ENCODE measurements at regions not wholly inside any gene's neighbourhood (a gene's known extent, or its start where the extent isn't known, plus 50 kb on each side); places are given as distances from the start of the nearest gene placed in this dataset.

DNA sequence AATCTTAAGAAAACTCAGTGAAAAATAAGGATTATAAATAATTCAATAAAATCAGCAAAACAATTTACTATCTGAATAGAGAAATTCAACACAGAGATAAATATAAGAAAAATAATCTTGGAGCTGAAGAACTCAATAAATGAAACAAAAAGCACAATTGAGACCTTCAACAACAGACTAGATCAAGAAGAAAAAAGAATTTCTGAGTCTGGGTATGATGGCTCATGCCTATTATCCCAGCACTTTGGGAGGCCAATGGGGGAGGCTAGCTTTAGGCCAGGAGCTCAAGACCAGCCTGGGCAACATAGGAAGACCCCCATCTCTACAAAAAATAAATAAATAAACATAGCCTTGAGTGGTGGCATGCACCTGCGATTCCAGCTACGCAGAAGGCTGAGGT lies 1295.7 kb upstream of the NRXN1 start:
- no peak for ATAC-seq
- H3K79me2 ChIP-seq (ENCODE audit: control insufficient read depth, insufficient read depth, low read length): no peaks in the 10 kb centered on the region
- H3K9ac ChIP-seq (ENCODE audit: control insufficient read depth, insufficient read depth, low read length): no peak overlapping the region
- ChIA-PET SMC1A (ENCODE audit: uncharacterized antibody, unreplicated experiment) (no interaction called here), POLR2A (no interaction called here), CTCF (no interaction called here), RAD21 (ENCODE audit: unreplicated experiment) (no interaction called here)
- H3K4me3 ChIP-seq: no peak overlapping the region
- no peak for DNase-seq (ENCODE audit: low read depth, low spot score)
- H3K4me2 ChIP-seq (ENCODE audit: control insufficient read depth, insufficient read depth): no peak overlapping the region
- no peak for FAIRE-seq
- no peaks in the 10 kb centered on the region for H4K20me1 ChIP-seq (ENCODE audit: control insufficient read depth, insufficient read depth)
- H3K4me1 ChIP-seq (ENCODE audit: control insufficient read depth, insufficient read depth, low read length): no peaks in the 10 kb centered on the region
- TF ChIP-seq, protein P1, sequence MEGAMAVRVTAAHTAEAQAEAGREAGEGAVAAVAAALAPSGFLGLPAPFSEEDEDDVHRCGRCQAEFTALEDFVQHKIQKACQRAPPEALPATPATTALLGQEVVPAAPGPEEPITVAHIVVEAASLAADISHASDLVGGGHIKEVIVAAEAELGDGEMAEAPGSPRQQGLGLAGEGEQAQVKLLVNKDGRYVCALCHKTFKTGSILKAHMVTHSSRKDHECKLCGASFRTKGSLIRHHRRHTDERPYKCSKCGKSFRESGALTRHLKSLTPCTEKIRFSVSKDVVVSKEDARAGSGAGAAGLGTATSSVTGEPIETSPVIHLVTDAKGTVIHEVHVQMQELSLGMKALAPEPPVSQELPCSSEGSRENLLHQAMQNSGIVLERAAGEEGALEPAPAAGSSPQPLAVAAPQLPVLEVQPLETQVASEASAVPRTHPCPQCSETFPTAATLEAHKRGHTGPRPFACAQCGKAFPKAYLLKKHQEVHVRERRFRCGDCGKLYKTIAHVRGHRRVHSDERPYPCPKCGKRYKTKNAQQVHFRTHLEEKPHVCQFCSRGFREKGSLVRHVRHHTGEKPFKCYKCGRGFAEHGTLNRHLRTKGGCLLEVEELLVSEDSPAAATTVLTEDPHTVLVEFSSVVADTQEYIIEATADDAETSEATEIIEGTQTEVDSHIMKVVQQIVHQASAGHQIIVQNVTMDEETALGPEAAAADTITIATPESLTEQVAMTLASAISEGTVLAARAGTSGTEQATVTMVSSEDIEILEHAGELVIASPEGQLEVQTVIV (IDR thresholded peaks at IDR 0.05; ENCODE audit: borderline replicate concordance, partially characterized antibody): no peak
- TF ChIP-seq HSF1 (IDR thresholded peaks at IDR 0.05; ENCODE audit: low read depth, low read length) (no peak), CBX5 (IDR thresholded peaks at IDR 0.05; ENCODE audit: low read depth) (0 out of 2 replicates have a peak, but pooled peaks have one; percentile 43), SP1 (IDR thresholded peaks at IDR 0.05; ENCODE audit: low read depth, low read length) (no peak), NR2F1 (conservative IDR thresholded peaks at IDR 0.05) (no peak), POLR2A (IDR thresholded peaks at IDR 0.05; ENCODE audit: low read depth, low read length) (no peak)
- no peaks in the 10 kb centered on the region for H3K27me3 ChIP-seq (replicated peaks in 1 of 2; ENCODE audit: control insufficient read depth in 2 of 2, insufficient read depth in 2 of 2, low read length in 1 of 2)
- no TSS peak for BruUV-seq (replicated peaks)
- no peak overlapping the region for H2AFZ ChIP-seq (ENCODE audit: control insufficient read depth, low read depth, low read length)
- no peaks in the 10 kb centered on the region; the same call in 2 of the 3 replicates for H3K9me3 ChIP-seq (replicated peaks; ENCODE audit: control insufficient read depth, insufficient read depth, low read length)
- no peak overlapping the region for H3K27ac ChIP-seq (ENCODE audit: control insufficient read depth, insufficient read depth)
- WGBS (ENCODE audit: insufficient coverage, insufficient replicate concordance, low lambda C conversion rate, missing lambda C conversion rate): 46% methylated on average over 2 of the region's 2 CpGs
- no peaks in the 10 kb centered on the region for H3K36me3 ChIP-seq (ENCODE audit: control insufficient read depth in 2 of 2, insufficient read depth in 2 of 2, low read length in 1 of 2)
- intact Hi-C loops (cut with micrococcal nuclease; ENCODE audit: unreplicated experiment) (no loop called here), in situ Hi-C loops (cut with MboI) (no loop called here)
